ENCODE measurements at regions not wholly inside any gene's neighbourhood (a gene's known extent, or its start where the extent isn't known, plus 50 kb on each side); places are given as distances from the start of the nearest gene placed in this dataset.

GRCh38 chr13:31495336-31495735, 244.0 kb upstream of the RXFP2 start:
- TF ChIP-seq CTCF (IDR thresholded peaks at IDR 0.05; ENCODE audit: extremely low read depth in 1 of 2, insufficient read depth in 1 of 2, low read depth in 1 of 2, low read length in 2 of 2), result no peak
- no peak for TF ChIP-seq POLR2AphosphoS5 (IDR thresholded peaks at IDR 0.05; ENCODE audit: insufficient read depth, low read depth, low read length)
- TF ChIP-seq EZH2 (IDR thresholded peaks at IDR 0.05; ENCODE audit: borderline replicate concordance, low read depth, low read length, severe bottlenecking), result no peak
- TF ChIP-seq POLR2A (IDR thresholded peaks at IDR 0.05; ENCODE audit: low read depth, low read length), result no peak

Measured in endothelial cell of umbilical vein (primary cell).